ENCODE measurements at regions not wholly inside any gene's neighbourhood (a gene's known extent, or its start where the extent isn't known, plus 50 kb on each side); places are given as distances from the start of the nearest gene placed in this dataset.

DNA sequence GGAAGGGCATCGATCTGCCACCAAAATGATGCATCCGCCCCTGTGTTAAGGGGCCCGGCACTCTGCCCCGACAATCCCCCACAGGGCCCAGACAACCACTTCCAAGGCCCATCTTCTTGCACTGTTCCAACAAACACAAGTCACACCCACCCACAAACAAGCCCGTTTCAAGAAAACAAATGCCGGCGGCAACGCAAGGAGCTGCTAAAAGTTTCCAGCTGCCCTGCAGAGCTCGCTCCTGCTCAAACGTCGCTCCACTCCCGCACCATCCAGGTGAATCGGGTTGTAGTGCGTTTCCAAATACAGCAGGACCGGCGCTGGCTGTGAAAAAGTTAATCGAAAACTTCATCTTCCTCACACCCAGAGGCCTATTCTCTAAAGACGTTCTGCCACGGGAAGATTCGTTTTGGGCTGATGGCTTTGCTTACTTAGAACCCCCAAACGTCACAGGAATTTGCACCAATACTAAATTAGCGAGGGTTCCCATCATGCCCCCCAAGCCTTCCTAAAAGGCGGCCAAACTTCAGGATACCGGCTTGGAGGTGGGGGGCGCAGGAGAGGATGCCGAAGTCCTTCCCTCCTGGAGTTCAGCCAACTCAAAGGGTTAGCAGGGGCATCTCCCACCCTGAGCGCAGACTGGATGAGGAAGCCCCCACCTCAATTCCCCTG, 107.4 kb upstream of the DOCK9 start:
- no peak for TF ChIP-seq POLR2A (IDR thresholded peaks at IDR 0.05)
- TF ChIP-seq CTCF (IDR thresholded peaks at IDR 0.05) = no peak

Measured in breast epithelium (tissue), 3 donors.